HG03575 (cell line): ENCODE measurements at regions not wholly inside any gene's neighbourhood (a gene's known extent, or its start where the extent isn't known, plus 50 kb on each side); places are given as distances from the start of the nearest gene placed in this dataset.

Experiments used
- ATAC-seq: cut with Tn5 transposase; IDR thresholded peaks from one replicate; pipeline ENCODE4 v1.9.1; 2021; ENCODE audit not compliant: unreplicated experiment, insufficient number of reproducible peaks, low FRiP score; ENCODE audit errors: extremely low read depth

- ATAC-seq, result no peak
Observed at GRCh38 chr14:86052868-86053267, 522.9 kb downstream of the FLRT2 start.

- no peak for ATAC-seq
Observed at GRCh38 chr14:86050757-86051156, 520.8 kb downstream of the FLRT2 start.

GRCh38 chr14:86050072-86050683 lies 520.2 kb downstream of the FLRT2 start:
- no peak for ATAC-seq

- ATAC-seq, result no peak
Observed at GRCh38 chr14:86039176-86039575, 509.2 kb downstream of the FLRT2 start.

- no peak for ATAC-seq
Observed at GRCh38 chr14:86038387-86039042, 508.6 kb downstream of the FLRT2 start.

- ATAC-seq, result no peak
Observed at GRCh38 chr14:86035882-86036281, 505.9 kb downstream of the FLRT2 start.

- ATAC-seq, result no peak
Observed at GRCh38 chr14:86027990-86028389, 498.0 kb downstream of the FLRT2 start.

- ATAC-seq, result no peak
Observed at GRCh38 chr14:86027144-86027543, 497.2 kb downstream of the FLRT2 start.

GRCh38 chr14:86022031-86022629 lies 492.2 kb downstream of the FLRT2 start:
- no peak for ATAC-seq

- ATAC-seq, result no peak
Observed at GRCh38 chr14:86020841-86021240, 490.9 kb downstream of the FLRT2 start.

GRCh38 chr14:86015941-86016340 lies 486.0 kb downstream of the FLRT2 start:
- ATAC-seq, result no peak

- no peak for ATAC-seq
Observed at GRCh38 chr14:86015511-86015910, 485.6 kb downstream of the FLRT2 start.

GRCh38 chr14:86013641-86014040 lies 483.7 kb downstream of the FLRT2 start:
- ATAC-seq, result no peak

- ATAC-seq, result no peak
Observed at GRCh38 chr14:86012461-86012860, 482.5 kb downstream of the FLRT2 start.

GRCh38 chr14:86003998-86004397 lies 474.1 kb downstream of the FLRT2 start:
- ATAC-seq, result no peak

- ATAC-seq, result no peak
Observed at GRCh38 chr14:85996551-85996950, 466.6 kb downstream of the FLRT2 start.

- ATAC-seq, result no peak
Observed at GRCh38 chr14:85991156-85991555, 461.2 kb downstream of the FLRT2 start.

- ATAC-seq, result no peak
Observed at GRCh38 chr14:85987907-85988306, 458.0 kb downstream of the FLRT2 start.

- ATAC-seq, result no peak
Observed at GRCh38 chr14:85987292-85987691, 457.3 kb downstream of the FLRT2 start.

GRCh38 chr14:85978582-85979250 lies 448.8 kb downstream of the FLRT2 start:
- no peak for ATAC-seq
